SK-N-SH treated with all-trans-retinoic acid at 6 μM for 48 hours (cell line): ENCODE measurements at regions not wholly inside any gene's neighbourhood (a gene's known extent, or its start where the extent isn't known, plus 50 kb on each side); places are given as distances from the start of the nearest gene placed in this dataset.

Source experiments
- ATAC-seq: fragments of 200-7000 bp; cut with Tn5 transposase; 3 replicates; pipeline ENCODE4 v1.9.1; 2020; ENCODE audit warnings: mild to moderate bottlenecking, moderate library complexity
- ARNTL ChIP-seq: fragments of 450-650 bp; formaldehyde crosslinking; IDR thresholded peaks from 2 replicates; pipeline ENCODE4 v1.5.0; 2020; ENCODE audit warnings: low read depth, mild to moderate bottlenecking, moderate library complexity, borderline replicate concordance
- BACH2 ChIP-seq: fragments of 250-450 bp; sonication (Bioruptor Pico); IDR thresholded peaks from 2 replicates; pipeline ENCODE4 v1.9.0; 2021; ENCODE audit warnings: mild to moderate bottlenecking, borderline replicate concordance
- CREB5 ChIP-seq: fragments of 250-450 bp; sonication (Bioruptor Pico); IDR thresholded peaks from 2 replicates; pipeline ENCODE4 v1.5.1; 2020; ENCODE audit warnings: low read depth, mild to moderate bottlenecking, moderate library complexity
- CSDC2 ChIP-seq: fragments of 250-450 bp; sonication (Bioruptor Pico); IDR thresholded peaks from 2 replicates; pipeline ENCODE4 v1.5.0; 2020; ENCODE audit warnings: mild to moderate bottlenecking, moderate library complexity
- CSRNP3 ChIP-seq: fragments of 250-450 bp; sonication (Bioruptor Pico); IDR thresholded peaks from 2 replicates; pipeline ENCODE4 v1.5.1; 2021; ENCODE audit warnings: mild to moderate bottlenecking, moderate library complexity
- ESRRG ChIP-seq: fragments of 250-450 bp; sonication (Bioruptor Pico); IDR thresholded peaks from 2 replicates; pipeline ENCODE4 v1.6.1; 2021; ENCODE audit warnings: mild to moderate bottlenecking
- GLIS3 ChIP-seq: fragments of 250-450 bp; sonication (Bioruptor Pico); IDR thresholded peaks from 2 replicates; pipeline ENCODE4 v1.5.0; 2020; ENCODE audit warnings: mild to moderate bottlenecking, moderate library complexity
- ISL1 ChIP-seq: fragments of 250-450 bp; sonication (Bioruptor Pico); IDR thresholded peaks from 2 replicates; pipeline ENCODE4 v2.1.2; 2022; ENCODE audit warnings: mild to moderate bottlenecking, moderate library complexity
- PATZ1 ChIP-seq: fragments of 250-450 bp; sonication (Bioruptor Pico); IDR thresholded peaks from 2 replicates; pipeline ENCODE4 v1.8.0; 2020; ENCODE audit warnings: mild to moderate bottlenecking, moderate library complexity, borderline replicate concordance
- POU6F1 ChIP-seq: fragments of 250-450 bp; sonication (Bioruptor Pico); IDR thresholded peaks from 2 replicates; pipeline ENCODE4 v1.8.0; 2021; ENCODE audit warnings: low read depth, mild to moderate bottlenecking, moderate library complexity, borderline replicate concordance
- PPARA ChIP-seq: fragments of 250-450 bp; sonication (Bioruptor Pico); IDR thresholded peaks from 2 replicates; pipeline ENCODE4 v1.5.0; 2020; ENCODE audit warnings: mild to moderate bottlenecking, borderline replicate concordance
- RARB ChIP-seq: fragments of 250-450 bp; sonication (Bioruptor Pico); IDR thresholded peaks from 2 replicates; pipeline ENCODE4 v1.8.0; 2021; ENCODE audit warnings: mild to moderate bottlenecking, moderate library complexity
- TCF4 ChIP-seq: fragments of 250-450 bp; sonication (Bioruptor Pico); IDR thresholded peaks from 2 replicates; pipeline ENCODE4 v1.8.0; 2021; ENCODE audit warnings: mild to moderate bottlenecking, moderate library complexity, borderline replicate concordance
- TOX ChIP-seq: fragments of 250-450 bp; sonication (Bioruptor Pico); IDR thresholded peaks from 2 replicates; pipeline ENCODE4 v1.8.0; 2021; ENCODE audit warnings: mild to moderate bottlenecking, moderate library complexity, borderline replicate concordance
- TSHZ2 ChIP-seq: fragments of 250-450 bp; sonication (Bioruptor Pico); IDR thresholded peaks from 2 replicates; pipeline ENCODE4 v1.5.0; 2020; ENCODE audit warnings: mild to moderate bottlenecking, moderate library complexity
- ZC3H10 ChIP-seq: fragments of 250-450 bp; sonication (Bioruptor Pico); IDR thresholded peaks from 2 replicates; pipeline ENCODE4 v1.5.1; 2021; ENCODE audit warnings: mild to moderate bottlenecking, moderate library complexity
- ZFP3 ChIP-seq: fragments of 250-450 bp; sonication (Bioruptor Pico); IDR thresholded peaks from 2 replicates; pipeline ENCODE4 v1.5.0; 2020; ENCODE audit warnings: mild to moderate bottlenecking, moderate library complexity
- ZFP30 ChIP-seq: fragments of 450-650 bp; formaldehyde crosslinking; IDR thresholded peaks from 2 replicates; pipeline ENCODE4 v1.5.0; 2022; ENCODE audit warnings: mild to moderate bottlenecking, moderate library complexity
- ZNF565 ChIP-seq: fragments of 450-650 bp; formaldehyde crosslinking; conservative IDR thresholded peaks from 2 replicates; pipeline ENCODE4 v1.5.0; 2020; ENCODE audit warnings: low read depth, mild to moderate bottlenecking, moderate library complexity
- ZNF70 ChIP-seq: fragments of 450-650 bp; formaldehyde crosslinking; IDR thresholded peaks from 2 replicates; pipeline ENCODE4 v1.5.0; 2020; ENCODE audit warnings: mild to moderate bottlenecking, moderate library complexity
- ZNF8 ChIP-seq: fragments of 450-650 bp; formaldehyde crosslinking; IDR thresholded peaks from 2 replicates; pipeline ENCODE4 v1.5.0; 2020; ENCODE audit warnings: mild to moderate bottlenecking, moderate library complexity

- no peak for TF ChIP-seq PATZ1 (CRISPR knock-in tag)
These were observed 107.3 kb downstream of the PDGFA start (continued) for GRCh38 chr7:412313-412710.

- TF ChIP-seq CREB5 (no peak), ZNF8 (CRISPR knock-in tag) (no peak), ESRRG (CRISPR knock-in tag) (no peak), ZC3H10 (no peak), PATZ1 (CRISPR knock-in tag) (no peak), BACH2 (CRISPR knock-in tag) (no peak), ARNTL (CRISPR knock-in tag) (no peak), ZNF70 (CRISPR knock-in tag) (no peak), TCF4 (no peak), TOX (no peak), ISL1 (CRISPR knock-in tag) (no peak), ZFP30 (CRISPR knock-in tag) (no peak), TSHZ2 (CRISPR knock-in tag) (no peak), POU6F1 (no peak), RARB (CRISPR knock-in tag) (no peak), PPARA (CRISPR knock-in tag) (no peak)
- TF ChIP-seq, all 23 proteins: peak for 0
- no peak for ATAC-seq
These were observed 104.7 kb downstream of the PDGFA start for GRCh38 chr7:414681-415560.

- no peak for ATAC-seq
- TF ChIP-seq RARB (CRISPR knock-in tag) (no peak), ESRRG (CRISPR knock-in tag) (no peak), CSRNP3 (CRISPR knock-in tag) (no peak), ZFP3 (CRISPR knock-in tag) (no peak), TOX (no peak), ZNF565 (CRISPR knock-in tag) (no peak), GLIS3 (CRISPR knock-in tag) (no peak), CSDC2 (CRISPR knock-in tag) (no peak)
These were observed 103.8 kb downstream of the PDGFA start for GRCh38 chr7:415646-416525.
